GM19238 (cell line): ENCODE measurements at regions not wholly inside any gene's neighbourhood (a gene's known extent, or its start where the extent isn't known, plus 50 kb on each side); places are given as distances from the start of the nearest gene placed in this dataset.

Experiments used
- DNase-seq: peaks from one replicate; pipeline ENCODE4 v3.0.0; 2011; ENCODE audit warnings: low spot score; ENCODE audit not compliant: insufficient read length

DNA sequence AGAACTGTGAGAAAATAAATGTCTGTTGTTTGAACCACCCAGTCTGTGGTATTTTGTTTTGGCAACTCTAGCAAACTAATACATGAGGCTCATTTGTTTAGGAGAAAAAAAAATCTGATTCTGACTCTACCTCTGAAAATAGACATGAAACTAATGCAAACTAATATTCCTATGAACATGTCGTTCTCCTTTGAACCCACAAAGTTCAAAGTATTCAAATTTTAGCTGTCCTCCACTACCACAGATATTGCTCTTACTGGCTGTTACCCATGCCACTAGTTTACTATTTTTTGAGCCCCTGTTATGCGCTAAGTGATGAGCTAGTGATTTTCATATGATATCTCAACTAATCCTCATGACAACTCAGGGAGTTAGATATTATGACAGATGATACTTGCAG, 58.8 kb upstream of the ZNF804B start:
- no peak for DNase-seq

DNA sequence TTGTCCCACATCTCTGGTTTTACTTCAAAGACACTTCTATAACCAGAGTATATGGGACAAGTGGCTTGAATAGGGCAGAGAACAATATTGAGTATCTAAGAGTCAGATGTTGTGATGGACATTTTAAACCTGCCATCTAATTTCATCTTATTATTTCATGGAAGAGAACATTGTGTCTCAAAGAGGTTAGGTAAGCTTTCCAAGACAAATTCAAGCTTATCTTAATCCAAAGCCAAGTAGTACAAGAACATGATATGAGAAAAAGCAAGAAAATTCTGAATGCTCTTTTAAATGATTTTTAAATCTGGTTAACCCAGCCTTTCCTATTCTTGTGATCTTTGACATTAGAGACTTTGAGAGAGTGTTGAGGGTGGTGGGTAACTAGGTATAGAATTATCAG, 65.3 kb upstream of the ZNF804B start:
- DNase-seq = no peak

DNA sequence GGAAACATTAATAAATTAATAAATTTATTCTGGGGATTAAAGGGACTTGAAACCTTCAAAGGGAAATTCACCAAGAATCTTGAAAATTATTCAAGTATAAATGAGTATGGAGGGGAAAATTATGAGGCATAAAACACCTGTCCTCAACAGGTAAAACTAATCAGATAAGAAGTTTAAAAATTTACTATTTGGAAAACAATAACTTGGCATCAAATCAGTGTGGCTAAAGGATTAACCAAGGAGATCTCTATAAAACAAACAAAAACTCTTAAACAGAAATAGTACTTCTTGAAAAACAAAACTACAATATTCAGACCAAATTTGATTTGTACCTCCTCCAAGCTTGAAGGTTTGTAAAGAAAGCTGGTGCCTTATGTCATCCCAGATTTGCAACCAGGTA, 66.4 kb upstream of the ZNF804B start:
- DNase-seq = no peak

DNA sequence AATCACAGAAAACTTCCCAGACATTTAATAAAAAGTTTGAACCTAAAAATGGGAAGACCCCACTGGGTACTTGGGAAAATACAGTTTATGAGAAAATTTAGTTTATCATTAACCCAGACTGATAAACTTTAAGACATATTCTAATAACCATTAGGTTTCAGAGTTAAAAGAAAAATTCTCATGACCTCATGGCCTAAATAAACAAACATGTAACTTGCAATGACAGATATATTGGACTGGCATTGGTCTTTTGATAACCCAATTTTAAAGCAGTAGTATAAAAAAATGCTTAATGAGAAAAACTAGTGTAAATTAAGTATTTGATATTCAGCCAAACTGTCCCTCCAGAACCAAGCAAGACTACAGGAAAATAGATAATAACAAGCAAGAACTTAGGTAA, 67.0 kb upstream of the ZNF804B start:
- no peak for DNase-seq

DNA sequence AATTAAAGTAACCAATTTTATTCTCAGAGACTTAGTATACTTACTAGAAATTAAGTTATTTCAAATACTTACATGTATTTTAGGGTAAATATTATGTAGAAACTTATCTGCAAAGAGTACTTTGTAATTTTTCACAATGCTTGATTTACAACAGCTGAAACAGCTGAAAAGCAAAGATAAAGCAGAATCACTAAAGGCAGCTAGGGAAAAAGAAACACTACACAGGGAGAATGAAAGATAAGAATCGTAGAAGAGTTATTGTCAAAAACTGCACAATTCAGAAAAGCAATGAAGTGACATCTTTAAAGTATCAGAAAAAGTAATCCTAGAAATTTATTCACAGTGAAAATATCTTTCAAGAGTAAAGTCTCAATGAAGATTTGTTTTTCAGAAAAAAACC, 69.7 kb upstream of the ZNF804B start:
- no peak for DNase-seq

GRCh38 chr7:88688222-88688621, 71.3 kb upstream of the ZNF804B start:
- no peak for DNase-seq

DNA sequence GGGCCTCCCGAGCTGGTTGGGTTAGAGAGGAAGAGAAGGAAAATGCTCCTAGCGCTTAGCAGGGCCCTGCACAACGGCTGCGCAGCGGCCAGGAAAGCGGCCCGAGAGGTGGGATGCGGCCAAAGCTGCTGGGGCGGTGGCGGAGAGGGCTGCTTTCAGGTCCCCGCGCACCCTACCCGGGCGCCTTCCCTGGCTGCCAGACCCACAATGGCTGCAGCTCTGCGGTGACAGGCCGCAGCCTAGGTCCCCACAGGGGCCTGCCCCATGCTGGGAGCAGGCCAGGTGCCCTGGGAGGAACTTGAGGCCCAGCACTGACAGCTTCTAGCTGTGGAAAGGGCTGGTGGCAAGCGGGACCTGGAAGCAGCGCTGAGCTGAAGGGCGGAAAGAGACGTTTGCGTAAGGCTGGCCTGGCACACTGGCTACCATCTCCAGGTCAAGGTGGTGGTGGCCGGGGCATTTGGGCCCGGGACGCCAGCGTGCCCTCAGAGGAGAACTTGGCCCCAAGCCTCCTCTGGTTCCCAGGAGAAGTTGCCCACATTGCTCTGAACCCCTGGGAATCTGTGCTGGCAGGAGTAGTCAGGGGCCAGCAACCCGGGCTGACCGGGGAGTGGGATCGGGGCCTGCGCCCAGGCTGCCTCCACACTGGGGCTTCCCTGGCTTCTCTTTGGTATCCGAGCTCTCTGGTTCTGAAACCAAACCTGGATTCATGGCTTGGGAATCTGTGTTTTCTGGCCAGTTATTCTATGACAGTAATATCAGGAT, 72.9 kb upstream of the ZNF804B start:
- no peak for DNase-seq

DNA sequence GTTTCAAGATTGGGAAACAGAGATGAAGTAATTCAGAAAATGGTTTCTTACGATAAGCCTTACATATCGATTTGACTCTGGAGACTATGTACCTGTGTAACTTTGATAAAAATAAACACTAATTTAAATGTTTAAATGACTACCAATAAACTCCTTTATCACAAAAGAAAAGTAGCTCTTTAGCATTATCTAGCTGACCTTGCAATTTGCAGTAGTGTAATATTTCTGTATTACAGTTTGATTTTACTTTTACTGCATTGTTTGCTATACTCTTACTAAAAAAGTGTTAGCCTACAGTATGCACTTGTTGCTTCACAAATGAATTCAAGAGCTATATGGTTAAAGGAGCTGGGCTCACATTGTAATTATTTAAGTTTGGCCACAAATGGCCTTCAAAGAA, 77.8 kb upstream of the ZNF804B start:
- no peak for DNase-seq

DNA sequence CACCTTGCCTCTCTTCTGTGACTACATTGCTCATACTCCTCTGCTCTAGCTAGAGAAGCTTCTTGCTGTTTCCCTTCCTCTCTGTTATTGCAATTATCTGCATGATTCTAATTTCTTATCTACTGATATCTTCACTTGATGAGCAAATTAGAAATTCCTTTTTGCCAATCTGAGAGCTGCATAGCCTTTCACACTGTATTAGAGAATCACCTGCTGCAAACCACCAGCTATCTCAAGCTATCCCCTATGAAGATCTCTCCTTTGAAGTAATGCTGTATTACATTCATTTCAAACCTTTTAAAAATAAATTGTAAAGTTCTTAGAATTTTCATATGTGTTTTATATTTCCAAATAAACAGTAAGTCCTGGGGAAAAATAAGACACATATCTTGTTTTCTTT, 89.0 kb upstream of the ZNF804B start:
- DNase-seq = no peak

DNA sequence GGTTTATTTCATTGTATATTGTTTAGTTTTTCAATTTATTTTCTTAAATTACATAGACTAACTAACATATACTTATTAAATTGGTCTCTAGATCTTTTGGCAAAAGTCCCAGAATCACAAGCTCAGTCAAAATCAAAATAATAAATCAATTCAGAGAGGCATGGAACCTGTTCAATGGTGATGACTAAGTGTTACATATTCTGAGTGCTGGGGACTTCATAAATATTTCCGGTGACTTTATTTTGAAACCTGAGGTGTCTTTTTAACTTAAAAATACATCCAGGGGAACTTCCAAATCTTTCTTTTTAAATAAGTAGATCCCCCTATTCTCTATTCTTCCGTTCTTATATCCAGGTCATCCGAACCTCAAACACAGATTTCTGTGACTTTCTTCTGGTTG, 89.6 kb upstream of the ZNF804B start:
- DNase-seq = no peak

GRCh38 chr7:88668591-88668990, 90.9 kb upstream of the ZNF804B start:
- no peak for DNase-seq

DNA sequence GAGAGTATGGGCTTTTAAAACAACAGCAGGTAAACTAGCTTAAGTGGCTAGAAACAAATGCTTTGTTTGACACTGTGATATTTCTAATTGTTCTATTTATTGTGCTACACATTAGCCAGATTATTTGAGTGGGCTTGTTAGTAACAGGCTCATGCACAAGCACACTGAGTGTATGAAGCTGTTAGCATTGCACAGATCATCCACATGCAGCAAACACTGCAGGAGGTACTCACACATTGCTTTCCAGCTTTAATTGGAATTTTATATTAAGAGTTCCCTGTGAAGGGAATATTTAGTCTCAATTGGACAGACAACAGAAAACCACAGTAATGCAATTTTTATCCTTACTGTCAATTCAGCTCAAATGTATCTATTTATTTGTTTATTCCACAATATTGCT, 92.9 kb upstream of the ZNF804B start:
- no peak for DNase-seq

- DNase-seq = no peak
Observed at GRCh38 chr7:88665892-88666514, 93.5 kb upstream of the ZNF804B start.

DNA sequence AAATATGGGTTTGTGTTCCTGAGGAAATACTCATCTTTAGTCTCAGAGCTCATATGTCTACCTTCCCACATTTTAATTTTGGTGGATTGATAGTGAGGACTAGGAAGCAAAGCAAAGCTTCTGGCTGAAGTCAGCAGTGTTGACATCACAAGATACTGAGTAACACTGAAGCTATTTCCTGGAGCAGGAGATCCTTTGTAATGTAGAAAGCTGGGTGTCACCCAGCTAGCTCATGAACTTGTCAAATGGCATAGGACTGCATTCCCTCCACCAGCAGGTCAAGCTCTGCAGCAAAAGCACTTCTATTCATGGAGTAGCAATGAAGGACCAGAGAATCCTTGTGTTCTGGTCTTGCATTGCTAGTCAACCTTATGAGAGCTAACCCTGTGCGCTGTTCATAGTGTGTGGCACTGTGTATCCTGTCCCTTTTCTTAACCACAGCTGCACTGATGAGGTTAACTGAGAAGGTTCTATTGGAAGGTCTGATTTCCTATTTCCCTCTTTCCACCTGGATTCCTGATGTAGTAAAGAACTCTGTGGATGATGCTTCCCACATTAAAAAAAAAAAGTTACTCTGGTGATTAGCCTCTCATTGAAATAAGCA, 94.8 kb upstream of the ZNF804B start:
- no peak for DNase-seq

- DNase-seq = no peak
Observed at GRCh38 chr7:88661921-88662320, 97.6 kb upstream of the ZNF804B start.

GRCh38 chr7:88647825-88648224, 111.7 kb upstream of the ZNF804B start:
- no peak for DNase-seq

DNA sequence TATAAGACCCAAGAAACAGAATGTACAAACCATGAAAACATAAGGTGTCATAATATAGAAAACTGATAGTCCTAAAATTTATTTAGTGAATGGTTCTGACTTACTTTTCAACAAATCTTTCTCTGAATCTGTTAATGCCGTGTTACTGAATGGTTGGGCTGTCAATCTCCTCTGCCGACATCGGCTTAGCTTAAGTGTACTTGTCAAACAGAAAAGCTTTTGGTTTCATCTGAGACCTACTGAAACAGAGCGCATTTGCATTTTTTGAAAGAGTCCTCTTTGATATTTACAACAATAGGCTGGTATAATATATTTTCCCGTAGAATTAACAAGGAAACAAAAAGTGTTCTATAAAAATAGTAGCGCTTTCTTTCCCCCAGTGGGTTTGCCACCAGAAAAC, 120.9 kb upstream of the ZNF804B start:
- no peak for DNase-seq

GRCh38 chr7:88637795-88638194, 121.7 kb upstream of the ZNF804B start:
- DNase-seq = no peak

DNA sequence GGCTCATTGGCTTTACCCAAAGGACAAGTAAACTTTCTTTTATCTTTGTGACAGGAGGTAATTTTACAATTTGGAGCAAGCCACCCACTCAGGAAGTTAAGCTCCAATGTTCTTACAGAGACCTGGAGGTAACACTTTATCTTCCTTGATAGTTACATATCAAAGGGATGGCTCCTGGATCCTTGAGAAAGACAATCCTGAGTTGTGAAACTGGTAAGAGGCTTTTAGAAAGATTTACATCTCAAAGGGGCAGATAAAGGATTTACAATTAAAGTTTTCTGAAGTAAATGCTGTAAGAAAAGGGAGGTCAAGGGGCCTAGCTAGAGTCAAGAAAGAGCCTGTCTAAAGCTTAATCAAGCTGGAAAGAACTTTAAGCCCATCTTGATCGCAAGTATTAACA, 124.4 kb upstream of the ZNF804B start:
- no peak for DNase-seq

GRCh38 chr7:88629559-88629958, 129.9 kb upstream of the ZNF804B start:
- DNase-seq = no peak

GRCh38 chr7:88628363-88629085, 131.0 kb upstream of the ZNF804B start:
- peak; percentile 10 for DNase-seq

GRCh38 chr7:88617185-88617584, 142.3 kb upstream of the ZNF804B start:
- DNase-seq = no peak
